Colonic mucosa (tissue), 4 donors: ENCODE measurements at regions not wholly inside any gene's neighbourhood (a gene's known extent, or its start where the extent isn't known, plus 50 kb on each side); places are given as distances from the start of the nearest gene placed in this dataset.
"Not testable (repeated sequence)": the region's sequence is repeated elsewhere in the genome, so short reads cannot be mapped to it uniquely, and the experiment has no call there.

Experiments
- DNase-seq: peaks from one replicate; pipeline ENCODE4 v3.0.0-alpha.2; 2020
- H3K27ac ChIP-seq: fragments of 200-600 bp; one replicate; pipeline ENCODE4 v1.8.0; 2021
- H3K27me3 ChIP-seq: fragments of 200-600 bp; one replicate; pipeline ENCODE4 v1.8.0; 2021
- H3K36me3 ChIP-seq: fragments of 200-600 bp; one replicate; pipeline ENCODE4 v1.8.0; 2021
- H3K4me1 ChIP-seq: fragments of 200-600 bp; one replicate; pipeline ENCODE4 v1.8.0; 2021; ENCODE audit warnings: mild to moderate bottlenecking
- H3K4me3 ChIP-seq: fragments of 200-600 bp; one replicate; pipeline ENCODE4 v1.8.0; 2021
- H3K9ac ChIP-seq, 2 donors: one replicate each; pipeline ENCODE4 v1.7.0; 2013; ENCODE audit warnings: control low read depth in 2 of 2, low read depth in 2 of 2, low read length in 2 of 2
- H3K9me3 ChIP-seq: fragments of 200-600 bp; one replicate; pipeline ENCODE4 v1.8.0; 2021
- CTCF ChIP-seq: fragments of 200-600 bp; IDR thresholded peaks from one replicate; pipeline ENCODE4 v1.8.0; 2022; ENCODE audit warnings: antibody characterized with exemption, mild to moderate bottlenecking
- intact Hi-C: fragments of 100-400 bp; cut with DNase I; formaldehyde crosslinking; loops from one replicate; pipeline ENCODE4 v1.14.1; 2022
- donor health status: healthy.
- donor health status: DM: no; HTN: no; CAD: no.
- donor health status: DM: no; HTN: no; CAD: no.

- intact Hi-C loops = no loop called here
- H3K9ac ChIP-seq = no peak overlapping the region
- no peaks in the 10 kb centered on the region for H3K4me1 ChIP-seq
- TF ChIP-seq CTCF = no peak
- H3K9me3 ChIP-seq = no peaks in the 10 kb centered on the region
- no peak overlapping the region for H3K27ac ChIP-seq
- H3K4me3 ChIP-seq = no peak overlapping the region
- H3K36me3 ChIP-seq = no peaks in the 10 kb centered on the region
- no peak for DNase-seq
- no peaks in the 10 kb centered on the region for H3K27me3 ChIP-seq
Observed at GRCh38 chr3:139107424-139108252, 62.9 kb upstream of the PRR23C start.

GRCh38 chr3:139108253-139108969, 63.7 kb upstream of the PRR23C start:
- no peak for DNase-seq
- H3K27me3 ChIP-seq = no peaks in the 10 kb centered on the region
- intact Hi-C loops = no loop called here
- no peak for TF ChIP-seq CTCF
- H3K9ac ChIP-seq = no peak overlapping the region
- no peak overlapping the region for H3K27ac ChIP-seq
- no peaks in the 10 kb centered on the region for H3K4me1 ChIP-seq
- H3K9me3 ChIP-seq = no peaks in the 10 kb centered on the region
- no peak overlapping the region for H3K4me3 ChIP-seq
- no peaks in the 10 kb centered on the region for H3K36me3 ChIP-seq

GRCh38 chr3:139109271-139109670, 64.6 kb upstream of the PRR23C start:
- H3K36me3 ChIP-seq = no peaks in the 10 kb centered on the region
- H3K4me1 ChIP-seq = no peaks in the 10 kb centered on the region
- no peak for DNase-seq
- intact Hi-C loops = no loop called here
- H3K27me3 ChIP-seq = no peaks in the 10 kb centered on the region
- H3K9ac ChIP-seq = no peak overlapping the region
- H3K27ac ChIP-seq = no peak overlapping the region
- no peak for TF ChIP-seq CTCF
- no peak overlapping the region for H3K4me3 ChIP-seq
- H3K9me3 ChIP-seq = no peaks in the 10 kb centered on the region

GRCh38 chr3:139110072-139110830, 65.6 kb upstream of the PRR23C start:
- Histone ChIP-seq H3K27ac (no peak overlapping the region), H3K4me1 (no peaks in the 10 kb centered on the region), H3K36me3 (no peaks in the 10 kb centered on the region), H3K4me3 (no peak overlapping the region), H3K27me3 (no peaks in the 10 kb centered on the region), H3K9me3 (no peaks in the 10 kb centered on the region), H3K9ac (no peak overlapping the region)
- TF ChIP-seq CTCF = no peak
- intact Hi-C loops = loop anchor here (2.0 kb wide), 2 partner anchors 93 to 219 kb away; no protein-coding TSS in a partner anchor
- peak; percentile 69 for DNase-seq

- not testable (repeated sequence) for H3K4me3 ChIP-seq, H3K27me3 ChIP-seq, H3K36me3 ChIP-seq, H3K27ac ChIP-seq, H3K4me1 ChIP-seq, H3K9me3 ChIP-seq, H3K9ac ChIP-seq
- DNase-seq = peak; percentile 4
- intact Hi-C loops = loop anchor here (2.0 kb wide), 2 partner anchors 92 to 218 kb away; no protein-coding TSS in a partner anchor
Observed at GRCh38 chr3:139110929-139111328, 66.2 kb upstream of the PRR23C start.
